GM12878 (cell line): ENCODE measurements at regions not wholly inside any gene's neighbourhood (a gene's known extent, or its start where the extent isn't known, plus 50 kb on each side); places are given as distances from the start of the nearest gene placed in this dataset.

Experiments
- ATAC-seq: fragments of 200-7000 bp; cut with Tn5 transposase; 3 replicates; pipeline ENCODE4 v1.9.1; 2020; ENCODE audit warnings: mild to moderate bottlenecking, moderate library complexity
- BruUV-seq: library from RNA; stranded (reverse); fragments of 400-500 nt; replicated peaks from 2 replicates; lab custom pipeline; 2021; lab: Mats Ljungman, UMichigan
- CTCF ChIA-PET: fragments of 300-600 bp; sonication (Branson Sonifier 250); formaldehyde crosslinking; extraction: SDS; loops from one replicate; lab custom pipeline; 2021; ENCODE audit warnings: inconsistent platforms; lab: Yijun Ruan, JAX
- POLR2A ChIA-PET: fragments of 350-600 bp; formaldehyde crosslinking; extraction: SDS; loops from one replicate; lab custom pipeline; 2021; ENCODE audit warnings: inconsistent platforms; lab: Charles Lee
- RAD21 ChIA-PET: fragments of 300-600 bp; sonication (Branson Sonifier 250); formaldehyde crosslinking; loops from one replicate; lab custom pipeline; 2023; ENCODE audit warnings: antibody characterized with exemption; ENCODE audit not compliant: unreplicated experiment; lab: Charles Lee
- SMC1A ChIA-PET: fragments of 300-600 bp; sonication (Branson Sonifier 250); formaldehyde crosslinking; loops from one replicate; lab custom pipeline; 2023; ENCODE audit not compliant: unreplicated experiment, uncharacterized antibody; lab: Charles Lee
- DNase-seq: peaks from one replicate; pipeline ENCODE4 v3.0.0-alpha.2; 2011; ENCODE audit warnings: low read depth, low spot score
- FAIRE-seq: peaks from 3 replicates; lab custom pipeline; 2011; peaks lifted over from hg19 to GRCh38; lab: Jason Lieb, UNC
- H2AFZ ChIP-seq: 2 replicates; pipeline ENCODE4 v1.6.0; 2011; ENCODE audit warnings: low read depth, low read length, control low read depth; ENCODE audit not compliant: control insufficient read depth
- H3K27ac ChIP-seq: 2 replicates; pipeline ENCODE4 v1.5.1; 2011; ENCODE audit warnings: control low read depth; ENCODE audit not compliant: control insufficient read depth, insufficient read depth
- H3K27me3 ChIP-seq, 2 experiments: replicated peaks in 1 of 2; 2 replicates each; pipeline versions ENCODE4 v1.6.0 to v1.6.1; 2011; ENCODE audit warnings: low read length in 1 of 2; ENCODE audit not compliant: control insufficient read depth in 2 of 2, insufficient read depth in 2 of 2
- H3K36me3 ChIP-seq, 2 experiments: 2 replicates each; pipeline ENCODE4 v1.5.1; 2011; ENCODE audit warnings: low read length in 1 of 2; ENCODE audit not compliant: control insufficient read depth in 2 of 2, insufficient read depth in 2 of 2
- H3K4me1 ChIP-seq: 2 replicates; pipeline ENCODE4 v1.6.1; 2011; ENCODE audit warnings: mild to moderate bottlenecking, low read length, moderate library complexity, mixed read lengths; ENCODE audit not compliant: control insufficient read depth, insufficient read depth
- H3K4me2 ChIP-seq: 2 replicates; pipeline ENCODE4 v1.6.0; 2011; ENCODE audit warnings: control low read depth; ENCODE audit not compliant: control insufficient read depth, insufficient read depth
- H3K4me3 ChIP-seq: fragments of 200-600 bp; sonication (generic); 2 replicates; pipeline ENCODE4 v1.5.1; 2016
- H3K79me2 ChIP-seq: 2 replicates; pipeline ENCODE4 v1.6.0; 2011; ENCODE audit warnings: low read length; ENCODE audit not compliant: control insufficient read depth, insufficient read depth
- H3K9ac ChIP-seq: 2 replicates; pipeline ENCODE4 v1.8.0; 2011; ENCODE audit warnings: low read length, control low read depth, mixed read lengths; ENCODE audit not compliant: control insufficient read depth, insufficient read depth
- H3K9me3 ChIP-seq: replicated peaks from 3 replicates; pipeline ENCODE4 v1.5.1; 2011; ENCODE audit warnings: mild to moderate bottlenecking, low read length; ENCODE audit not compliant: control insufficient read depth, insufficient read depth
- H4K20me1 ChIP-seq: 2 replicates; pipeline ENCODE4 v1.6.0; 2011; ENCODE audit not compliant: control insufficient read depth, insufficient read depth
- ATF7 ChIP-seq: fragments of 450-650 bp; IDR thresholded peaks from 2 replicates; pipeline ENCODE4 v1.6.1; 2016; ENCODE audit warnings: low read depth, mild to moderate bottlenecking
- ETV6 ChIP-seq, 2 experiments: fragments of 450-650 bp in 1 of 2; IDR thresholded peaks in 1 of 2; conservative IDR thresholded peaks in 1 of 2; 2 replicates each; pipeline ENCODE4 v1.6.1; 2014; ENCODE audit warnings: antibody characterized with exemption in 1 of 2, borderline replicate concordance in 1 of 2, low read depth in 1 of 2, mild to moderate bottlenecking in 1 of 2, moderate library complexity in 1 of 2
- GATAD2B ChIP-seq: fragments of 450-650 bp; conservative IDR thresholded peaks from 2 replicates; pipeline ENCODE4 v1.6.1; 2017; ENCODE audit warnings: low read depth, mild to moderate bottlenecking, moderate library complexity
- JUND ChIP-seq: IDR thresholded peaks from 2 replicates; pipeline ENCODE4 v1.6.1; 2012; ENCODE audit warnings: low read depth, mild to moderate bottlenecking, low read length, improper control_type of control experiment, moderate library complexity
- MEF2A ChIP-seq: IDR thresholded peaks from 2 replicates; pipeline ENCODE4 v1.6.1; 2011; ENCODE audit warnings: low read depth, mild to moderate bottlenecking, low read length, moderate library complexity; ENCODE audit not compliant: insufficient read depth
- RB1 ChIP-seq: fragments of 450-650 bp; formaldehyde crosslinking; IDR thresholded peaks from 2 replicates; pipeline ENCODE4 v1.6.1; 2017; ENCODE audit warnings: mild to moderate bottlenecking, borderline replicate concordance
- RFX5 ChIP-seq: IDR thresholded peaks from 2 replicates; pipeline ENCODE4 v1.6.1; 2011; ENCODE audit warnings: low read depth, low read length, improper control_type of control experiment
- SMARCA5 ChIP-seq: fragments of 450-650 bp; IDR thresholded peaks from 2 replicates; pipeline ENCODE4 v1.6.1; 2017; ENCODE audit warnings: mild to moderate bottlenecking
- WRNIP1 ChIP-seq: IDR thresholded peaks from 2 replicates; pipeline ENCODE4 v1.6.1; 2011; ENCODE audit warnings: low read depth, low read length, improper control_type of control experiment, borderline replicate concordance
- WGBS: methylation state at CpG from one replicate; pipeline ENCODE4 v1.1.6; 2016; ENCODE audit warnings: low lambda C conversion rate; ENCODE audit not compliant: insufficient replicate concordance, insufficient coverage; ENCODE audit errors: missing lambda C conversion rate; 5-methylcytosine and 5-hydroxymethylcytosine counted together
- in situ Hi-C: fragments of 300-500 bp; cut with MboI; formaldehyde crosslinking; loops from 9 replicates; pipeline ENCODE4 v1.14.3; 2018; ENCODE audit warnings: mixed read lengths
- intact Hi-C: fragments of 100-400 bp; cut with micrococcal nuclease; formaldehyde crosslinking; loops from one replicate; pipeline ENCODE4 v1.14.2; 2022; ENCODE audit not compliant: unreplicated experiment
- TF ChIP-seq, protein P1 (sequence below): IDR thresholded peaks from 2 replicates; pipeline ENCODE4 v1.6.1; 2011; ENCODE audit warnings: low read depth, low read length, improper control_type of control experiment, borderline replicate concordance

GRCh38 chr4:38325629-38325913, 338.4 kb upstream of the KLF3 start:
- peaks cover 2% of the 10 kb centered on the region; the same call in 2 of the 3 replicates for H3K9me3 ChIP-seq
- ChIA-PET POLR2A (no interaction called here), RAD21 (interaction anchor here (0.5 kb wide), 1 partner anchor 261 kb away, joined by 3 read pairs; no protein-coding TSS in a partner anchor), CTCF (no interaction called here), SMC1A (no interaction called here)
- no peaks in the 10 kb centered on the region for H3K79me2 ChIP-seq
- in situ Hi-C loops (no loop called here), intact Hi-C loops (no loop called here)
- FAIRE-seq, result no peak
- peaks cover 8% of the 10 kb centered on the region for H3K4me1 ChIP-seq
- no TSS peak for BruUV-seq
- no peak overlapping the region for H3K4me2 ChIP-seq
- TF ChIP-seq, protein P1, sequence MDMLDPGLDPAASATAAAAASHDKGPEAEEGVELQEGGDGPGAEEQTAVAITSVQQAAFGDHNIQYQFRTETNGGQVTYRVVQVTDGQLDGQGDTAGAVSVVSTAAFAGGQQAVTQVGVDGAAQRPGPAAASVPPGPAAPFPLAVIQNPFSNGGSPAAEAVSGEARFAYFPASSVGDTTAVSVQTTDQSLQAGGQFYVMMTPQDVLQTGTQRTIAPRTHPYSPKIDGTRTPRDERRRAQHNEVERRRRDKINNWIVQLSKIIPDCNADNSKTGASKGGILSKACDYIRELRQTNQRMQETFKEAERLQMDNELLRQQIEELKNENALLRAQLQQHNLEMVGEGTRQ, result no peak
- TF ChIP-seq ATF7, result no peak
- no peak for TF ChIP-seq SMARCA5
- TF ChIP-seq GATAD2B, result no peak
- TF ChIP-seq WRNIP1, result no peak
- TF ChIP-seq RB1, result no peak
- H3K4me3 ChIP-seq, result no peak overlapping the region
- no peak for DNase-seq
- H3K9ac ChIP-seq, result no peak overlapping the region
- H3K27me3 ChIP-seq, result no peaks in the 10 kb centered on the region
- no peaks in the 10 kb centered on the region for H4K20me1 ChIP-seq
- H2AFZ ChIP-seq, result no peak overlapping the region
- no peaks in the 10 kb centered on the region for H3K36me3 ChIP-seq
- no peak overlapping the region for H3K27ac ChIP-seq
- WGBS, result 84% methylated on average over 2 of the region's 2 CpGs
- no peak for ATAC-seq

DNA sequence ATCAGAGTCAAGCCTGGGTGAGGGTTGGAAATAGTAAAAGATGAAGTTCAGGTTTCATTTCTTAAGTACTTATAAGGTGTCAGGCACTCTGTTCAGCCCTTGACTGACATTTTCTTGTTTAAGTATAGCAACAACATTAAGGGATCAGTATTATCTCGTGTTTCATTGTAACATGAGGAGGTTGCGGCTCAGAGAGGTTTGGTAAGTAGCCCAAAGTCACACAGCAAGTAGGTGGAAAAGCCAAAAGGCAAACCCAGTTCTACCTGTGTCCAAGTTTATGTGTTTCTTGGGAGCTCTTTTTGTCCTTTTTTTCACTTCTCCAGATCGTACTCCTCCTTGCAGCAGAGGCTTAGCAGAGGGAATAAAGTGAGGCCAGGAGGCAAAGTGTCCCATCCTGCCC, 337.5 kb upstream of the KLF3 start:
- no peaks in the 10 kb centered on the region for H4K20me1 ChIP-seq
- no peaks in the 10 kb centered on the region for H3K27me3 ChIP-seq
- RAD21 ChIA-PET, result interaction anchor here (0.6 kb wide), 1 partner anchor 454 kb away, joined by 4 read pairs; no protein-coding TSS in a partner anchor
- DNase-seq, result no peak
- no peak overlapping the region for H3K9ac ChIP-seq
- intact Hi-C loops (no loop called here), in situ Hi-C loops (no loop called here)
- no peak for FAIRE-seq
- no peaks in the 10 kb centered on the region for H3K36me3 ChIP-seq
- no TSS peak for BruUV-seq
- H3K79me2 ChIP-seq, result no peaks in the 10 kb centered on the region
- no peak overlapping the region for H2AFZ ChIP-seq
- POLR2A ChIA-PET, result no interaction called here
- 80% methylated on average over 3 of the region's 3 CpGs for WGBS
- TF ChIP-seq ETV6 (conservative IDR thresholded peaks at IDR 0.05 in 1 of 2, IDR thresholded peaks at IDR 0.05 in 1 of 2; ENCODE audit: borderline replicate concordance in 1 of 2, low read depth in 1 of 2), result no peak
- TF ChIP-seq MEF2A, result no peak
- TF ChIP-seq RFX5, result no peak
- TF ChIP-seq JUND, result no peak
- peaks cover 2% of the 10 kb centered on the region; the same call in 2 of the 3 replicates for H3K9me3 ChIP-seq
- H3K4me2 ChIP-seq, result no peak overlapping the region
- SMC1A ChIA-PET, result interaction anchor here (1.0 to 2.0 kb wide), 3 partner anchors 11 to 349 kb away, joined by 3 to 6 read pairs (median 4); no protein-coding TSS in a partner anchor
- H3K4me1 ChIP-seq, result peaks cover 4% of the 10 kb centered on the region; the same call in 1 of the 2 replicates
- CTCF ChIA-PET, result no interaction called here
- H3K4me3 ChIP-seq, result no peak overlapping the region
- ATAC-seq, result no peak
- no peak overlapping the region for H3K27ac ChIP-seq
